RPMI8226 (cell line): ENCODE measurements at regions not wholly inside any gene's neighbourhood (a gene's known extent, or its start where the extent isn't known, plus 50 kb on each side); places are given as distances from the start of the nearest gene placed in this dataset.
"Not testable (repeated sequence)": the region's sequence is repeated elsewhere in the genome, so short reads cannot be mapped to it uniquely, and the experiment has no call there.

Source experiments
- DNase-seq: peaks from one replicate; pipeline ENCODE4 v3.0.0-alpha.2; 2015

DNA sequence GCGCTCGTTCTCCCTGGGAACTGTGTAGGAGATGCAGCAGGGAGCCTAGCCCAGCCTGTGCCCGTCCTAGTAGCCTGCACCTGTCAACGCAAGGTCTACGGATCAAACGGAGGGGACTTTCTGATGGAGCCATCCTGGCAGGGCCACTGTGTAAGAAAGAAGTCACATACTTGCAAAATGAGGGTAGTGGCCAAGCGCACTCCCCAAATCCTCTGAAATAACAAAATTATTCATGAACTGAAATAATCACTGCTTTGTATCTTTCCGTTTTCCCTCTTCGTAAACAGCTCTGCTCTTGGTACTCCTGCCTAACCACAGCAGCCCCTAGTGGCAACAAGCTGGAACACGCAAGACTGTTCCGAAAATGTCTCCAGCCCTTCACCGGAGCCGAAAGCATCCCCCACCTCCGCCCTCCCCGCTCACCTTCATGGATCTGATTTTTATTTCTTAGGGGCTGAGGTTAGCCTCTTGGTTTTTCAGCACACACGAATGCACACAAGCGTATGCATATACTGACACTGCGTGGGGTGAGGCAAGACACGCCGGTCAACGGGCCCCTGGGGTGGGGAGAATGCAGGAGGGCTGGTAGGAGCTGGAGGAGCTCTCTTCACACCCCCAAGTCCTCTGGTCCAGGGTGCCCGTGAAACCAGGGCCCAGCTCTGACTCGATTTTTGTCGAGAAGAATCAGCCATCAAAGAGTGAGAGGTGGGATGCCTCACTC lies 100.8 kb downstream of the ABCC12 start:
- peak; percentile 55 for DNase-seq

DNA sequence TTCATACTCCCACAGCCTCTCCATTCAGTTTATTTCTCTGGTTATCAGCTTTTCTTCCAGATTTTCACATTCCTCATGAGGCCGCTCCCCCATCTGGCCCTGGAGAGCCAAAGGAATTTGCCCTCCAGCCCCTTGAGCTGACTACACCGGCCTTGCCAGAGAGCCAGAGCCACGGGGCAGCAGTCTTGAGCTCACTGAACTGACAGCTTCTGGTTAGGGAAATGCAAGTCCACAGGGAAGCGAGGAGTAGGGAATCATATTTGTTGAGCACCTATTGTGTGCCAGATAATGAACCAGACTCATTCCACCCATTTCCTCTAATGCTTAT lies 102.4 kb downstream of the ABCC12 start:
- no peak for DNase-seq

- no peak for DNase-seq
Observed at GRCh38 chr16:48052731-48053417, 102.9 kb downstream of the ABCC12 start.

GRCh38 chr16:48050871-48051270 lies 104.9 kb downstream of the ABCC12 start:
- no peak for DNase-seq

DNA sequence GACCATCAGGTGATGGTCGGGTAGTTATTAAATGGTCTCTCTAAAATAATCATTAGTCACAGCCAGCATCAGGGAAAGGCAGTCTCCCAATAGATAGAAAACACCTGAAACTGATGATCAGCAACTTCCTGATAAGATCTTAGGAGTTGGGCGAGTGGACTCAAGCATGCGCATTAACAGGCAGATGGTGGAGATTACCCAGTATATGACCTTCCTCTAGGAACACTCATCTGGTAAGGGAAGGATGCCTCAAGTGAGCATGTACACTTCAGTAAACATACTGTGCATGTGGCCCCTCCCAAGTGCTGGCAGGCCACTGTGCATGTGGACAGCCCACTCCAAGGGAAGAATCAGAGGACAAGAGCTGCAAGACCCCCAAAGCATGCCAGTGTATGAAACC lies 105.9 kb downstream of the ABCC12 start:
- no peak for DNase-seq

- no peak for DNase-seq
Observed at GRCh38 chr16:48047720-48048119, 108.1 kb downstream of the ABCC12 start.

GRCh38 chr16:48047241-48047640 lies 108.6 kb downstream of the ABCC12 start:
- DNase-seq = no peak

- no peak for DNase-seq
Observed at GRCh38 chr16:48044117-48044516, 111.7 kb downstream of the ABCC12 start.

- DNase-seq = peak; percentile 34
Observed at GRCh38 chr16:48041981-48042421, 113.8 kb downstream of the ABCC12 start.

DNA sequence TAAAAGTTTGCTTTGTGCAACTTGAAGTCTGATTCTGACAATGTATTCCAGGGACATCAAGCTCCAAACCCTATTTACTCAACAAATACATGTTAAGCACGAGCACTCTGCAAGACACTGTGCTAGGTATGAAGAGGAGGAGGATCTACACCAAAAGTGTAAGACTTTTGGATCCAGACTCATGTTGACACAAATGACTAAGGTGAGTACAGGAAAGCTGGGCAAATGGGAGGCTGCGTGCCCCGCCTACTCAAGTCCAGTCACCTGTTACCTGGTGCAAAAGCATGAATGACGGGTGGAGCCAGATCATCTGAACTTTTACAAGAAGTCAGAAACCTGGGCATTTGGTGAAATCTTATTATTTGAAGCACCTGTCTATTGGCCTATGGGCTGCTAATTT lies 120.7 kb downstream of the ABCC12 start:
- no peak for DNase-seq

DNA sequence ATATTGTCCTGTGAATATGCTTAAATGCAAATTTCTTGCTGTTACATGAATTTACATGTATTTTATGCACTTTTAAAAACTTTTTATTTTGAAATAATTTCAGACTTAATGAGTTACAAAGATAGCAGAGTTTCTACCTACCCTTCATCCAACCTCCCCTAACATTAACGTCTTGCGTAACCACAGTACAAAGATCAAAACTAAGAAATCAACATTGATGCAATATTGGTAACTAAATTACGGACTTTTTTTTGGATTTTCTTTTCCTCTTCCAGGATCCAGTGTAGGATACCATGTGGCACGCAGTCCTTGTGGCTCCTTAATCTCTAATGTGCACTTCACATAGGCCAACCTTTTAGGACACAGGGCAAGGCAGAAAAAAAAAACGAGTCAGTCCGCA lies 124.9 kb downstream of the ABCC12 start:
- DNase-seq = no peak

DNA sequence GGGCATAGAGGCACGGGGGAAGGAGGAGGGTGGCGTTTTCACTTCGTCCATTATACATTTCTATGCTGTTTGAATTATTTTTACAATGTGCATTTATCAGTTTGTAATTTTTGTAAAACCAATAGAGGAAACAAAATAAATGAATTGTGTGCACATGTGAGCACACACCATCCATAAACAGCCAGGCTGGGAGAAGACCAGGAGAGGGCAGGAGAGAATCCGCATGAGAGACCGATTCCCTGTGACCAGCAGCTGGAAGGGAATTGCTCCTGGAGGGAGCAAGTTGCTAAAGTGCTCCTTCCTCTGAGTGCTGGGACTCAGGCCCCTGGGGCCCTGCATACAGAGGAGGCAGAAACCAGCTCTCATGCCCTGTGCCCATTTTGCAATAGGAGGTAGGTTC lies 126.0 kb downstream of the ABCC12 start:
- DNase-seq = no peak

DNA sequence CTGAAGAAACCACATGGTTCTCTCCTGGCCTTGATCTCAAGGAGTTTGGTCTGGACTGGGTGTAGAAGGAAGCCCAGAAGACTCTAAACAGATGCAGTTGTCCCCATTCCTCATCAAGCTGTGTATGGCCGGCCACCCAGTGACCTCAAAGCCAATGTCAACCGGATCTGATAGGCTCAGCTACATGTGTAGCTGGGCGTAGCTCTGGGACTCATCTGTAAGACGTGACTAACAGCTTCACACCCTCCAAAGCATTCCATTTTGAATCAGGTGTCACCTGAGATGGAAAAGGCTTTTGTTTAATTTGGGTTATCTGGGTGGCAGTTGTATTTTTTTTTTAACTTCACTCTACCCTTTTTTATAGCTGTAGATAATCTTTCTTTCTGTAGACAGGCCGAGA lies 130.4 kb downstream of the ABCC12 start:
- DNase-seq = no peak

DNA sequence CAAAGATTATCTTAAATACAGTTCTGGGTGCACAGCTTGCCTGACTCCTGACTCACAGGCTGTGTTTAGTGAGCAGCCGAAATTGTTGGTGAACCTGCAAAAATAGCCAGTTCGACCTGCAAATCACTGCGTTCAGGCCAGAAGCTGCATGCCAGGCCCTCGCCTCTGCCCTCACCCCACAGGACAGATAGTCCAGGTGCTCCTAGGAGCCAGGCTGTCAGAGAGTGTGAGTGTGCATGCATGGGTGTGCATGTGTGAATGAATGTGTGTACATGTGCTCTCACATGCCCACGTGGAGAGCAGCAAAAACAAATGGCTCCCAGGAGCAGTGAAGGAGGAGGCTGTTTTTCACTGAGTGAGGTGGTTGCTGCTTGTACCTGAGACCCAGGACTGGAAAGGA lies 131.8 kb downstream of the ABCC12 start:
- no peak for DNase-seq

GRCh38 chr16:48022496-48022895 lies 133.3 kb downstream of the ABCC12 start:
- no peak for DNase-seq

DNA sequence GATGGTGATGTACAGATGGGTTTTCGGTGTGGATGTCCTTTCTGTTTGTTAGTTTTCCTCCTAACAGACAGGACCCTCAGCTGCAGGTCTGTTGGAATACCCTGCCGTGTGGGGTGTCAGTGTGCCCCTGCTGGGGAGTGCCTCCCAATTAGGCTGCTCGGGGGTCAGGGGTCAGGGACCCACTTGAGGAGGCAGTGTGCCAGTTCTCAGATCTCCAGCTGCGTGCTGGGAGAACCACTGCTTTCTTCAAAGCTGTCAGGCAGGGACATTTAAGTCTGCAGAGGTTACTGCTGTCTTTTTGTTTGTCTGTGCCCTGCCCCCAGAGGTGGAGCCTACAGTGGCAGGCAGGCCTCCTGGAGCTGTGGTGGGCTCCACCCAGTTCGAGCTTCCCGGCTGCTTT lies 135.2 kb downstream of the ABCC12 start:
- DNase-seq = not testable (repeated sequence)

- no peak for DNase-seq
Observed at GRCh38 chr16:48014349-48015135, 141.3 kb downstream of the ABCC12 start.

- DNase-seq = no peak
Observed at GRCh38 chr16:48013491-48013901, 142.3 kb downstream of the ABCC12 start.

GRCh38 chr16:48011878-48012658 lies 143.7 kb downstream of the ABCC12 start:
- peak; percentile 22 for DNase-seq

DNA sequence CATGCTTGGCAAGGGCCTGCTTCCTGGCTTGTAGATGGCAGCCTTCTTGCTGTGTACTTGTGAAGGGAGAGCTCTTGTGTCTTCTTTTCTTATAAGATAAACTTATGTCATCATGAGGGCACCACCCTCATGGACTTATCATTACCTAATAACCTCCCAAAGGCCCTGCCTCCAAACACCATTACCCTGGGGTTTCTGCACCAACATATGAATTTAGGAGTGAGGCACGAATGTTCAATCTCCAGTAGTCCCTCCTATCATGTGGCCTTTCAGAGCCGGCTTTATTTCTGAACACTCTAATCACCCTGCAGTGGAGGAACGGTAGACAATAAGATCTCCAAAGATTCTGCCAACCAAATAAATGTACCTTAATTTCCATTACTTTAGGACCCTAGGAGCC lies 144.3 kb downstream of the ABCC12 start:
- no peak for DNase-seq

GRCh38 chr16:48008011-48008525 lies 147.7 kb downstream of the ABCC12 start:
- no peak for DNase-seq

- DNase-seq = no peak
Observed at GRCh38 chr16:48004141-48004695, 151.6 kb downstream of the ABCC12 start.
